Spleen (tissue), 11 donors: ENCODE measurements at regions not wholly inside any gene's neighbourhood (a gene's known extent, or its start where the extent isn't known, plus 50 kb on each side); places are given as distances from the start of the nearest gene placed in this dataset.
"Not testable (repeated sequence)": the region's sequence is repeated elsewhere in the genome, so short reads cannot be mapped to it uniquely, and the experiment has no call there.

ENCODE experiments used
- DNase-seq: peaks from one replicate; pipeline ENCODE4 v3.0.0-alpha.2; 2020
- H3K27ac ChIP-seq, 8 donors: fragments of 200-600 bp; sonication (generic) in 7 of 8; 1 replicate in 4 of 8; 2 replicates in 4 of 8; pipeline versions ENCODE4 v1.5.0 to v1.8.0; 2016 to 2021; ENCODE audit warnings: inconsistent platforms in 4 of 8, mild to moderate bottlenecking in 4 of 8, moderate library complexity in 1 of 8
- H3K27me3 ChIP-seq, 7 donors: fragments of 200-600 bp; sonication (generic) in 6 of 7; replicated peaks in 1 of 7; 1 replicate in 4 of 7; 2 replicates in 3 of 7; pipeline versions ENCODE4 v1.5.0 to v1.8.0; 2016 to 2021; ENCODE audit warnings: inconsistent platforms in 3 of 7, mild to moderate bottlenecking in 1 of 7
- H3K36me3 ChIP-seq, 6 donors: fragments of 200-600 bp; sonication (generic) in 5 of 6; 1 replicate in 4 of 6; 2 replicates in 2 of 6; pipeline versions ENCODE4 v1.5.0 to v1.8.0; 2016 to 2021; ENCODE audit warnings: inconsistent platforms in 2 of 6
- H3K4me1 ChIP-seq, 6 donors: fragments of 200-600 bp; sonication (generic) in 5 of 6; 1 replicate in 3 of 6; 2 replicates in 3 of 6; pipeline versions ENCODE4 v1.5.0 to v1.8.0; 2016 to 2021; ENCODE audit warnings: inconsistent platforms in 3 of 6
- H3K4me3 ChIP-seq, 8 donors: fragments of 200-600 bp; sonication (generic) in 7 of 8; 1 replicate in 4 of 8; 2 replicates in 4 of 8; pipeline versions ENCODE4 v1.5.0 to v1.8.0; 2016 to 2021; ENCODE audit warnings: inconsistent platforms in 4 of 8, mild to moderate bottlenecking in 4 of 8, moderate library complexity in 2 of 8
- H3K9me3 ChIP-seq, 8 donors: fragments of 200-600 bp; sonication (generic) in 7 of 8; 1 replicate in 4 of 8; 2 replicates in 4 of 8; pipeline versions ENCODE4 v1.5.0 to v1.8.0; 2016 to 2021; ENCODE audit warnings: inconsistent platforms in 4 of 8
- POLR2A ChIP-seq, 3 donors: fragments of 450-650 bp; IDR thresholded peaks; one replicate each; pipeline ENCODE4 v1.5.1; 2017; ENCODE audit warnings: antibody characterized with exemption in 3 of 3, mild to moderate bottlenecking in 1 of 3
- POLR2AphosphoS5 ChIP-seq, 3 donors: sonication (generic); formaldehyde crosslinking; IDR thresholded peaks; one replicate each; pipeline ENCODE4 v1.5.1; 2017; ENCODE audit warnings: antibody characterized with exemption in 3 of 3
- WGBS, 5 donors: extraction: QIAGEN DNeasy Blood & Tissue Kit in 3 of 5; methylation state at CpG; one replicate each; pipeline versions ENCODE4 v1.1.5 to v1.1.7; 2013 to 2018; 5-methylcytosine and 5-hydroxymethylcytosine counted together
- intact Hi-C: fragments of 100-400 bp; cut with DNase I; formaldehyde crosslinking; loops from one replicate; pipeline ENCODE4 v1.15.0; 2023; ENCODE audit warnings: low total_unique reads
- TF ChIP-seq, protein P1 (sequence below), 11 experiments: fragments of 200-600 bp in 7 of 11; fragments of 450-650 bp in 4 of 11; sonication (generic) in 4 of 11; IDR thresholded peaks in 8 of 11; conservative IDR thresholded peaks in 3 of 11; 1 replicate in 7 of 11; 2 replicates in 4 of 11; pipeline versions ENCODE4 v1.4.0 to v1.8.0; 2016 to 2021; ENCODE audit warnings: antibody characterized with exemption in 11 of 11, inconsistent platforms in 4 of 11, mild to moderate bottlenecking in 1 of 11
- donor health status: healthy with polysubstance abuse.
- donor health status: DM: no; HTN: no; CAD: no; lungs with moderate emphysema.
- donor health status: DM: no; HTN: no; CAD: no.
- donor health status: Bipolar disorder and iron deficiency.
- donor health status: healthy.
- donor health status: DM: no; HTN: no; CAD: no.
- donor health status: DM: yes; HTN: yes; CAD: no.

- Histone ChIP-seq H3K4me1 (no peaks in the 10 kb centered on the region), H3K4me3 (no peak overlapping the region), H3K9me3 (peaks cover 0 to 7% (median 0%) of the 10 kb centered on the region in 8 donors), H3K36me3 (no peaks in the 10 kb centered on the region), H3K27me3 (no peaks in the 10 kb centered on the region), H3K27ac (no peak overlapping the region)
- intact Hi-C loops = no loop called here
- DNase-seq = no peak
- TF ChIP-seq, protein P1, sequence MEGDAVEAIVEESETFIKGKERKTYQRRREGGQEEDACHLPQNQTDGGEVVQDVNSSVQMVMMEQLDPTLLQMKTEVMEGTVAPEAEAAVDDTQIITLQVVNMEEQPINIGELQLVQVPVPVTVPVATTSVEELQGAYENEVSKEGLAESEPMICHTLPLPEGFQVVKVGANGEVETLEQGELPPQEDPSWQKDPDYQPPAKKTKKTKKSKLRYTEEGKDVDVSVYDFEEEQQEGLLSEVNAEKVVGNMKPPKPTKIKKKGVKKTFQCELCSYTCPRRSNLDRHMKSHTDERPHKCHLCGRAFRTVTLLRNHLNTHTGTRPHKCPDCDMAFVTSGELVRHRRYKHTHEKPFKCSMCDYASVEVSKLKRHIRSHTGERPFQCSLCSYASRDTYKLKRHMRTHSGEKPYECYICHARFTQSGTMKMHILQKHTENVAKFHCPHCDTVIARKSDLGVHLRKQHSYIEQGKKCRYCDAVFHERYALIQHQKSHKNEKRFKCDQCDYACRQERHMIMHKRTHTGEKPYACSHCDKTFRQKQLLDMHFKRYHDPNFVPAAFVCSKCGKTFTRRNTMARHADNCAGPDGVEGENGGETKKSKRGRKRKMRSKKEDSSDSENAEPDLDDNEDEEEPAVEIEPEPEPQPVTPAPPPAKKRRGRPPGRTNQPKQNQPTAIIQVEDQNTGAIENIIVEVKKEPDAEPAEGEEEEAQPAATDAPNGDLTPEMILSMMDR (IDR thresholded peaks at IDR 0.05 in 8 of 11, conservative IDR thresholded peaks at IDR 0.05 in 3 of 11) = no peak
- no peak for TF ChIP-seq POLR2A (IDR thresholded peaks at IDR 0.05)
- TF ChIP-seq POLR2AphosphoS5 (IDR thresholded peaks at IDR 0.05) = no peak
- WGBS, 5 donors = 77 to 92% (median 83%) methylated on average over 4 to 5 of the region's 5 CpGs
These were observed 430.8 kb downstream of the PCDH11X start for GRCh38 chrX:92209936-92210335.

DNA sequence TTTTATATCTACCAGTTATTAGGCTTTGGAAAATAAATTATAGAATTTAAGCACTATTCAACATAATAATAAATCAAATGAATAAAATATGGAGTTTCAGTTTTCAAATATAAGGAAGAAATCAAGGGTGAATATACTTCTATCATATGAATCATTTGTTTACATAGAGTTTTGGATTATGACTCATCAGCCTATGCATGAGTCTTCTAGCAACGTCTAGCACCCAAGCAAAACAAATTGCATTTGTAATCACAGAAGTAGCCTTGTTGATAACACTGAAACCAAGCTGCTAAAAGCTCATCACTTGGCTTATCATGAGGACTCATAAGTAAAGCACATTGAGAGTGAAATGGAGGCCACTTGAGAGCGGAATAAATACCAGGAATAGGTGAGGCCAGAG is 434.6 kb downstream of the PCDH11X start:
- H3K4me1 ChIP-seq = no peaks in the 10 kb centered on the region
- no peaks in the 10 kb centered on the region for H3K36me3 ChIP-seq
- intact Hi-C loops = no loop called here
- no peak for DNase-seq
- 65 to 75% (median 69%) methylated on average over 2 of the region's 2 CpGs for WGBS, 5 donors
- no peak overlapping the region for H3K27ac ChIP-seq
- no peaks in the 10 kb centered on the region for H3K27me3 ChIP-seq
- no peak for TF ChIP-seq POLR2AphosphoS5 (IDR thresholded peaks at IDR 0.05)
- no peak for TF ChIP-seq POLR2A (IDR thresholded peaks at IDR 0.05)
- TF ChIP-seq, protein P1 (IDR thresholded peaks at IDR 0.05 in 8 of 11, conservative IDR thresholded peaks at IDR 0.05 in 3 of 11) = no peak
- peaks cover 0 to 7% (median 0%) of the 10 kb centered on the region in 8 donors for H3K9me3 ChIP-seq
- no peak overlapping the region for H3K4me3 ChIP-seq

- DNase-seq, H3K36me3 ChIP-seq, H3K4me3 ChIP-seq, H3K27ac ChIP-seq, H3K4me1 ChIP-seq, intact Hi-C loops, H3K9me3 ChIP-seq, H3K27me3 ChIP-seq: not testable (repeated sequence)
- 86 to 96% (median 88%) methylated on average over 10 to 21 of the region's 21 CpGs for WGBS, 5 donors
These were observed 435.8 kb downstream of the PCDH11X start for GRCh38 chrX:92215011-92215410.

GRCh38 chrX:92224406-92224805 is 445.2 kb downstream of the PCDH11X start:
- H3K27me3 ChIP-seq = no peaks in the 10 kb centered on the region
- H3K4me1 ChIP-seq = no peaks in the 10 kb centered on the region
- intact Hi-C loops = no loop called here
- no peaks in the 10 kb centered on the region for H3K9me3 ChIP-seq
- no peak overlapping the region for H3K27ac ChIP-seq
- H3K36me3 ChIP-seq = no peaks in the 10 kb centered on the region
- TF ChIP-seq POLR2AphosphoS5 (IDR thresholded peaks at IDR 0.05) (no peak), POLR2A (IDR thresholded peaks at IDR 0.05) (no peak)
- TF ChIP-seq, protein P1 (IDR thresholded peaks at IDR 0.05 in 8 of 11, conservative IDR thresholded peaks at IDR 0.05 in 3 of 11) = no peak
- no peak for DNase-seq
- H3K4me3 ChIP-seq = no peak overlapping the region
- 65 to 79% (median 70%) methylated on average over 2 of the region's 2 CpGs for WGBS, 5 donors

DNA sequence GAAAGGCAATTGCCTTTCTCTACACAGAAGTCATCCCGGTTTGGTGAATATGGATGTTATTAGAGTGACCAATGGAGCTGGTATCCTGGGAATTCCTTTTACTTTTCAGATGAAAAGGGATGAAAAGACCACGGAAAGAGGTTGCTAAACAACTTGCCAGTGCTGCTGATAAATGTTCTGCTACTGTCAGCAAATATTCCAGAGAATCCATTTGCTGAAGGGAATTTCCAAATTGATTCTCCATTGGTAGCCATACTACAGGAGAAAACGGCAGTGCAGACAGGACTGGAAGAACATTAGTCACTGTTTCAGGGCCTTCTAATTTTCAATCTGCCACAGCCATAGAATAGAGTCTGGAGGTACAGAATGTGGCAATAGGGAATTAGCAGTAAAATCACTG is 451.5 kb downstream of the PCDH11X start:
- no peak overlapping the region for H3K4me3 ChIP-seq
- TF ChIP-seq, protein P1 (IDR thresholded peaks at IDR 0.05 in 8 of 11, conservative IDR thresholded peaks at IDR 0.05 in 3 of 11) = no peak
- TF ChIP-seq POLR2A (IDR thresholded peaks at IDR 0.05) = no peak
- no peak for TF ChIP-seq POLR2AphosphoS5 (IDR thresholded peaks at IDR 0.05)
- H3K36me3 ChIP-seq = no peaks in the 10 kb centered on the region
- 55 to 72% (median 65%) methylated on average over 3 of the region's 3 CpGs for WGBS, 5 donors
- H3K27me3 ChIP-seq = no peaks in the 10 kb centered on the region
- intact Hi-C loops = no loop called here
- H3K9me3 ChIP-seq = no peaks in the 10 kb centered on the region
- H3K4me1 ChIP-seq = no peaks in the 10 kb centered on the region
- H3K27ac ChIP-seq = no peak overlapping the region
- no peak for DNase-seq
